GF-D8 (cell line): ENCODE measurements at regions not wholly inside any gene's neighbourhood (a gene's known extent, or its start where the extent isn't known, plus 50 kb on each side); places are given as distances from the start of the nearest gene placed in this dataset.

ENCODE experiments used
- DNase-seq: peaks from one replicate; lab custom pipeline; 2025; lab: John Stamatoyannopoulos, UW

GRCh38 chr3:18079739-18080138 lies 337.3 kb upstream of the TBC1D5 start:
- peak; percentile 18 for DNase-seq

- DNase-seq = no peak
Observed at GRCh38 chr3:18079062-18079461, 336.6 kb upstream of the TBC1D5 start.

GRCh38 chr3:18077128-18077840 lies 334.9 kb upstream of the TBC1D5 start:
- DNase-seq = no peak

GRCh38 chr3:18076301-18076700 lies 333.9 kb upstream of the TBC1D5 start:
- DNase-seq = no peak

- no peak for DNase-seq
Observed at GRCh38 chr3:18075799-18076198, 333.4 kb upstream of the TBC1D5 start.

- DNase-seq = no peak
Observed at GRCh38 chr3:18071833-18072232, 329.4 kb upstream of the TBC1D5 start.

GRCh38 chr3:18070944-18071343 lies 328.5 kb upstream of the TBC1D5 start:
- DNase-seq = no peak

- DNase-seq = no peak
Observed at GRCh38 chr3:18070231-18070630, 327.8 kb upstream of the TBC1D5 start.

GRCh38 chr3:18069568-18069967 lies 327.1 kb upstream of the TBC1D5 start:
- no peak for DNase-seq

- no peak for DNase-seq
Observed at GRCh38 chr3:18066899-18067582, 324.6 kb upstream of the TBC1D5 start.

- DNase-seq = no peak
Observed at GRCh38 chr3:18064586-18064985, 322.2 kb upstream of the TBC1D5 start.

- DNase-seq = no peak
Observed at GRCh38 chr3:18062657-18063025, 320.2 kb upstream of the TBC1D5 start.

- DNase-seq = no peak
Observed at GRCh38 chr3:18061737-18062656, 319.6 kb upstream of the TBC1D5 start.

GRCh38 chr3:18058666-18059065 lies 316.2 kb upstream of the TBC1D5 start:
- DNase-seq = no peak

- DNase-seq = no peak
Observed at GRCh38 chr3:18057471-18058091, 315.1 kb upstream of the TBC1D5 start.

- DNase-seq = no peak
Observed at GRCh38 chr3:18054625-18055024, 312.2 kb upstream of the TBC1D5 start.

GRCh38 chr3:18051306-18051705 lies 308.9 kb upstream of the TBC1D5 start:
- no peak for DNase-seq

GRCh38 chr3:18049096-18049495 lies 306.7 kb upstream of the TBC1D5 start:
- DNase-seq = no peak

- DNase-seq = no peak
Observed at GRCh38 chr3:18047052-18047451, 304.6 kb upstream of the TBC1D5 start.

GRCh38 chr3:18046131-18046915 lies 303.9 kb upstream of the TBC1D5 start:
- peak; percentile 5 for DNase-seq
